ENCODE measurements at regions not wholly inside any gene's neighbourhood (a gene's known extent, or its start where the extent isn't known, plus 50 kb on each side); places are given as distances from the start of the nearest gene placed in this dataset.

- TF ChIP-seq CTCF (conservative IDR thresholded peaks at IDR 0.05 in 1 of 2, IDR thresholded peaks at IDR 0.05 in 1 of 2; ENCODE audit: low read depth in 1 of 2, low read length in 2 of 2) (no peak), EZH2 (IDR thresholded peaks at IDR 0.05; ENCODE audit: low read length, missing control alignments) (no peak)
Measured at GRCh38 chr4:153962311-153963039, 173.6 kb upstream of the SFRP2 start.
